CD4-positive, alpha-beta memory T cell (primary cell): ENCODE measurements at regions not wholly inside any gene's neighbourhood (a gene's known extent, or its start where the extent isn't known, plus 50 kb on each side); places are given as distances from the start of the nearest gene placed in this dataset.

Experiments
- CTCF ChIA-PET: fragments of 350-600 bp; sonication (Branson Sonifier 250); formaldehyde crosslinking; loops from one replicate; lab custom pipeline; 2021; ENCODE audit warnings: inconsistent platforms; ENCODE audit not compliant: partially characterized antibody; lab: Charles Lee
- POLR2A ChIA-PET: fragments of 350-600 bp; sonication (Branson Sonifier 250); formaldehyde crosslinking; loops from one replicate; lab custom pipeline; 2021; ENCODE audit not compliant: partially characterized antibody; lab: Charles Lee
- DNase-seq, 5 donors: peaks; one replicate each; pipeline versions ENCODE4 v3.0.0 to v3.0.0-alpha.2; 2020 to 2022; ENCODE audit warnings: mixed read lengths in 1 of 5
- H3K27ac ChIP-seq: one replicate; pipeline ENCODE4 v1.7.0; 2013; ENCODE audit warnings: low read depth, low read length
- H3K27me3 ChIP-seq: 2 replicates; pipeline ENCODE4 v1.7.0; 2013; ENCODE audit warnings: mild to moderate bottlenecking, low read length, moderate library complexity; ENCODE audit not compliant: insufficient read depth
- H3K36me3 ChIP-seq: 2 replicates; pipeline ENCODE4 v1.7.0; 2013; ENCODE audit warnings: mild to moderate bottlenecking, low read length, moderate library complexity; ENCODE audit not compliant: insufficient read depth
- H3K4me1 ChIP-seq: 2 replicates; pipeline ENCODE4 v1.7.0; 2013; ENCODE audit warnings: mild to moderate bottlenecking, low read length, moderate library complexity; ENCODE audit not compliant: insufficient read depth
- H3K4me3 ChIP-seq, 2 donors: one replicate each; pipeline ENCODE4 v1.7.0; 2013; ENCODE audit warnings: low read length in 2 of 2, mild to moderate bottlenecking in 1 of 2
- H3K9me3 ChIP-seq, 2 donors: one replicate each; pipeline ENCODE4 v1.7.0; 2013; ENCODE audit warnings: low read length in 2 of 2, control low read depth in 1 of 2; ENCODE audit not compliant: control insufficient read depth in 1 of 2
- H3K27ac Mint-ChIP-seq, 7 donors: one replicate each; pipeline ENCODE4 v1.8.0; 2020 to 2021; ENCODE audit warnings: mixed read lengths in 7 of 7, mild to moderate bottlenecking in 6 of 7, inconsistent platforms in 3 of 7, moderate library complexity in 3 of 7
- H3K27me3 Mint-ChIP-seq, 2 donors: one replicate each; pipeline ENCODE4 v1.8.0; 2020 to 2021; ENCODE audit warnings: mixed read lengths in 2 of 2
- H3K36me3 Mint-ChIP-seq, 2 donors: one replicate each; pipeline ENCODE4 v1.8.0; 2020 to 2021; ENCODE audit warnings: mixed read lengths in 2 of 2, inconsistent platforms in 1 of 2, mild to moderate bottlenecking in 1 of 2
- H3K4me1 Mint-ChIP-seq, 4 donors: one replicate each; pipeline ENCODE4 v1.8.0; 2020 to 2021; ENCODE audit warnings: mixed read lengths in 4 of 4, mild to moderate bottlenecking in 1 of 4
- H3K4me3 Mint-ChIP-seq, 8 donors: one replicate each; pipeline ENCODE4 v1.8.0; 2020 to 2021; ENCODE audit warnings: mixed read lengths in 8 of 8, mild to moderate bottlenecking in 7 of 8, moderate library complexity in 6 of 8, inconsistent platforms in 3 of 8
- H3K9me3 Mint-ChIP-seq, 8 donors: one replicate each; pipeline ENCODE4 v1.8.0; 2020 to 2021; ENCODE audit warnings: mixed read lengths in 8 of 8, mild to moderate bottlenecking in 5 of 8, inconsistent platforms in 3 of 8, moderate library complexity in 1 of 8
- intact Hi-C: fragments of 100-400 bp; cut with micrococcal nuclease; formaldehyde crosslinking; loops from one replicate; pipeline ENCODE4 v1.15.1; 2023

DNA sequence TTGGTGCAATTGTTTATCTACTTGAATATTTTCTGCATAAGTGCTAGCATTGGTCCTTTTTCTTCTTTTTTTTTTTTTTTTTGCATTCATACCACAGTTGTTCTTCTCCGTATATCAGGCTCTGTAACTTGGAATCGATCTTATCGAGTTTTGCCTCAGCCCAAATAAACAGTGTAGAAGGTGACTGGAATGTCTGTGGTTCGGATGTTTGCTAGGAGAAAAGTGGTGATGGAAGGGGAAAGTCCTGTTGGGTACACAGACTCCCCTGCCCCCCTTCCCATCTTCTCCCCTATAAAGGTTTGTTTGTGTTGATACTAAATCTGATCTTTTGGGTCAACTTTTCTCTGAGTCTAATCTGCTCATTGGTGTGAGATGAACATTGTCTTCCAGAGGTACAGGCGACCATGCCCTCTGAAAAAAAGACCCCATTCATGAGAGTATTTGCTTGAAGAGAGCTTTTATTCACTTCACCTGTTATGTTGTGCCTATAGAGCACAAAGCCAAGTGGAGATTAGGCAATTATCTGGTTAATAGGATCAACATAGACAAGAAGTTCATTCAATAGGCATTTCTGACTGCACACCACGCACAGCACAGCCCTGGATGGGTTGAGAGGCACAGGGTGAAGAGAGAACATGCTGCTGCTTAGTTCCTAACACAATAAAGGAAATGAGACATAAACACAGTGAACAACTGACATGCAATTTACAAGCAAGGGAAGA lies 620.0 kb downstream of the PKHD1 start:
- Histone ChIP-seq H3K36me3 (no peaks in the 10 kb centered on the region), H3K9me3 (no peaks in the 10 kb centered on the region), H3K27me3 (no peaks in the 10 kb centered on the region), H3K4me1 (no peaks in the 10 kb centered on the region), H3K27ac (no peak overlapping the region), H3K4me3 (no peak overlapping the region)
- H3K36me3 Mint-ChIP-seq: no peaks in the 10 kb centered on the region
- no peak for DNase-seq
- POLR2A ChIA-PET: no interaction called here
- peaks cover 0 to 5% (median 3%) of the 10 kb centered on the region in 8 donors for H3K9me3 Mint-ChIP-seq
- H3K27me3 Mint-ChIP-seq: peaks cover 0 to 1% of the 10 kb centered on the region in 2 donors
- intact Hi-C loops: no loop called here
- no peak overlapping the region for H3K4me3 Mint-ChIP-seq
- H3K27ac Mint-ChIP-seq: no peak overlapping the region
- H3K4me1 Mint-ChIP-seq: no peaks in the 10 kb centered on the region
- CTCF ChIA-PET: no interaction called here

GRCh38 chr6:51468704-51469103 lies 618.7 kb downstream of the PKHD1 start:
- Histone ChIP-seq H3K9me3 (no peaks in the 10 kb centered on the region), H3K27me3 (no peaks in the 10 kb centered on the region), H3K27ac (no peak overlapping the region), H3K4me3 (no peak overlapping the region), H3K4me1 (no peaks in the 10 kb centered on the region), H3K36me3 (no peaks in the 10 kb centered on the region)
- peaks cover 0 to 6% (median 3%) of the 10 kb centered on the region in 8 donors for H3K9me3 Mint-ChIP-seq
- no peak for DNase-seq
- peaks cover 0 to 1% of the 10 kb centered on the region in 2 donors for H3K27me3 Mint-ChIP-seq
- H3K27ac Mint-ChIP-seq: no peak overlapping the region
- no peaks in the 10 kb centered on the region for H3K4me1 Mint-ChIP-seq
- H3K36me3 Mint-ChIP-seq: no peaks in the 10 kb centered on the region
- ChIA-PET CTCF (no interaction called here), POLR2A (no interaction called here)
- H3K4me3 Mint-ChIP-seq: no peak overlapping the region
- intact Hi-C loops: no loop called here

DNA sequence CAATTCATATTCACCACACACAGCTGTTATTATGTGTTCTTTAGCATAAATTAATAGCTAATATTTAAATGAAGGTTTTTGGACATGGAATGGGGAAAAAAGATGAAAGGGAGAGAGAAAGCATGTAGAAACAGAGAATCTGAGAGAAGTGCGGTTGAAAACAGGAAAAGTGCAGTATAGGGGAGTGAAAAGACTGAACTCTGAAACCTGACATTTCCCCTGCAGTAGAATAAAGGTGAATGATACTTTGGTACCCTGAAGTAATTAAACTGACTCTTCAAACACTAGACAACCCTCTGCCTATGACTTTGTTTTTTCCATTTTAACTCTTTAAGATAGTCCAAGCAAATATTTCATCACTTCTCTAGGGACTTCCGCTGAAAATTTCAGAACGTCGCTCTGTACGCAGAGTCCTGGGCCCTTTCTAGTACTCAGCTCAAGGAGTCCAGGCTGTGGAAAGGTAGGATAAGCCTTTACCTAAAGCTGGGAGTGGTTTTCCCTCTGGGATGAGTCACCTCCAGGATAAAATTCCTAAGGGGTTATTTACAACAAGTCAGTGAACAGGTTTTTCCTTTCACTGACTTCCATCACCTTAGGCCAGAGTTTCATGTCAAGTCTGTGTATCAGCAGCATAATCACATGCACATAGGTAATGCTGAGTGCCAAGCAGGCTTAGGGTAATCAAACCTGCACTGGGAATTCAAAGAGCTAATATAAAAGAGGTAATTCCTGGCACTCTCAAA lies 614.5 kb downstream of the PKHD1 start:
- H3K27ac Mint-ChIP-seq: no peak overlapping the region
- POLR2A ChIA-PET: no interaction called here

DNA sequence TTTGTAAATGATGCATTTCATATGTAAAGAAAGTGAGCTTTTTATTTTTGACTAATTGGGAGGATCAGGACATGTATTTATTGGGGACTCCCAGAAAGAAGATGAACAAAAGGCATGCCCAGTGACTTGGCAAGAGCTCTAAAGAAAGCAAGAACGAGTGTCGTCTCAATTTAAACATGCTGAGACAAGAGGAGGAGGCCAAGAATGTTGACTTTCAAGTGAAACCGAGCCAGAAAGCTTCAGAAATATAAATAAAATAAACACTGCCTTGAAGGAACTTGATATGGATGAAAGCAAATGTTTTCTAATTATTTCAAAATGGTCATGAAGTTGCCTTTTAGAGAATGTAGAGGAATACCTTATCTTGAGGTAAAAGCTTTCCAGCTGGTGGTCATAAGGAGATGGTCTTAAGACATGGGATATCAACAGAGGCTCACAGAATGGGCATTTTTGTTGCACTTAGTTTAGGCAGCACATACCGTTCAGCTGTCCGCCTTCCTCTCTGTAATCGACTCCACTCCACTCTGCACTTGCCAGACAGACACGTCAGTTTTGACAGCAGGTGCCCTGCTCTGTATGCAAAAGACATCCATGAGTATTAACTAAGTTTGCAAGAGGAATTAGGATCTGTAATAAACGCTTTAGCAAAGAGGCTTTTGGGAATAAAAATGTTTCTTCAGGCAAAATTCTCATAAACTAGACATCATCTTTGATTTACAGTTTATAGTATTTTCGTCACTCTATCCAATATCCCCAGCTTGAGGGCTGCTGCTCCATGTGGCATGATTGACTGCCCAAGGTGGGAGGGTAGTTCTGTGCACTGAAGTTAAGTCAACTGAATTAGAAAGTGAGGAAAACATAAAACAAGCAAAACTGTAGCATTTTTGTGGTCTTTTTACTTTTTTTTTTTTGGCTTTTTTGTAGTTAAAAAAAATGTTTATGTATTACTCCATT lies 613.1 kb downstream of the PKHD1 start:
- Mint-ChIP-seq H3K4me3 (no peak overlapping the region), H3K27me3 (peaks cover 0 to 1% of the 10 kb centered on the region in 2 donors), H3K36me3 (no peaks in the 10 kb centered on the region), H3K4me1 (no peaks in the 10 kb centered on the region), H3K9me3 (peaks cover 0 to 13% (median 2%) of the 10 kb centered on the region in 8 donors), H3K27ac (no peak overlapping the region)
- intact Hi-C loops: no loop called here
- no peaks in the 10 kb centered on the region for H3K36me3 ChIP-seq
- ChIA-PET POLR2A (no interaction called here), CTCF (no interaction called here)
- H3K4me1 ChIP-seq: no peaks in the 10 kb centered on the region
- no peaks in the 10 kb centered on the region for H3K27me3 ChIP-seq
- DNase-seq: no peak
- no peak overlapping the region for H3K27ac ChIP-seq
- H3K4me3 ChIP-seq: no peak overlapping the region
- H3K9me3 ChIP-seq: no peaks in the 10 kb centered on the region

More for the DNA sequence above, 614.5 kb downstream of the PKHD1 start:
- Mint-ChIP-seq H3K27me3 (peaks cover 0 to 1% of the 10 kb centered on the region in 2 donors), H3K4me1 (no peaks in the 10 kb centered on the region), H3K36me3 (no peaks in the 10 kb centered on the region), H3K4me3 (no peak overlapping the region), H3K9me3 (peaks cover 0 to 7% (median 4%) of the 10 kb centered on the region in 8 donors)
- Histone ChIP-seq H3K9me3 (no peaks in the 10 kb centered on the region), H3K27ac (no peak overlapping the region), H3K4me1 (no peaks in the 10 kb centered on the region), H3K27me3 (no peaks in the 10 kb centered on the region), H3K4me3 (no peak overlapping the region), H3K36me3 (no peaks in the 10 kb centered on the region)
- intact Hi-C loops: no loop called here
- no peak for DNase-seq
- CTCF ChIA-PET: no interaction called here

DNA sequence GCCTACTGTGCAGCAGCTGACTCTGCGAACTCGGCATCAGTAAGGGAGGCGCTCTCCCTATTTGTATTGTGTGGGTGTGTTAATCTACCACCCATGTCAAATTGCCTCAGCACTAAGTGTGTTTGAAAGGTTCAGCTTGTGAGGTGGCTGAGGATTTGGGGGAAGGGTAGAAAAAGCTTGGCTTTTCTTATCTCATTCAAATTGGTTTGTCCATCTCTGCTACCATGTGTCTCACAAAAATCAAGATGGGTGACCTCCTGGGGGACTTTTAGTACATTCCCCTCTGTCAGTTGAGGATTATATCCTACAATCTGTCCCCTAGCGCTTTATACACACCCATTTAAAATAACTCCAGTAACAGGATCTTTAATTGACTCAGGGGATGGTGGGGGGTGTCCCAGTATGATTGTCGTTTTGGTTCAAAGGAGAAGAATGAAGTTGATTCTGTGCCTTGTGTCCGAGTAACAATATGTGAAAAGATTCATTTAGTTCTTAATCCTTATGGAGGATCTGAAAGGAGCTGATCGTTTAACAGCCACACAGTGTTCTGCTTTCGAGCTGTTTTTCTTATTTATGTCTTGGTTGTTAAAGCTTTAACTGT lies 609.6 kb downstream of the PKHD1 start:
- H3K9me3 ChIP-seq: no peaks in the 10 kb centered on the region
- H3K4me3 Mint-ChIP-seq: no peak overlapping the region
- H3K4me1 Mint-ChIP-seq: no peaks in the 10 kb centered on the region
- H3K27ac ChIP-seq: no peak overlapping the region
- no peaks in the 10 kb centered on the region for H3K36me3 ChIP-seq
- ChIA-PET POLR2A (no interaction called here), CTCF (no interaction called here)
- H3K9me3 Mint-ChIP-seq: peaks cover 0 to 20% (median 4%) of the 10 kb centered on the region in 8 donors
- intact Hi-C loops: no loop called here
- H3K4me1 ChIP-seq: no peaks in the 10 kb centered on the region
- no peaks in the 10 kb centered on the region for H3K36me3 Mint-ChIP-seq
- no peak overlapping the region for H3K4me3 ChIP-seq
- H3K27me3 ChIP-seq: no peaks in the 10 kb centered on the region
- H3K27ac Mint-ChIP-seq: no peak overlapping the region
- no peak for DNase-seq
- no peaks in the 10 kb centered on the region for H3K27me3 Mint-ChIP-seq

DNA sequence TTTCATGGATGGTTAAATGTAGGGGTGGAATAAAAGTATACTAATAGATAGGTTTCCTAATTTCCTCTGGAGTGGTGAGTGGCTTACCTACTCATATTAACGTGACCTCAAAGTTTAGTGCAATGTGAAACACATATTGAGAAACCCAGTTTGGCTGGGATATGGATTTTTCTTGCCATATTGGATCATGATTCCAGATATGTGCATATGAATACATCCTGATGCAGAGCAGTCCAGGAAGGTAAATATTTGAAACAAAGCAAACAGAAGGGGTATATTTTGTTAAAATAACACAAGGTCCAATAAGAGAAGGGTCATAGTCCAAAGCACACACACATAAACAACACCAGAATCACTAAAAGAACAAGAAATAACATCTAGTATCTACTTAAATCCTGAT lies 608.1 kb downstream of the PKHD1 start:
- Histone ChIP-seq H3K9me3 (no peaks in the 10 kb centered on the region), H3K36me3 (no peaks in the 10 kb centered on the region), H3K4me3 (no peak overlapping the region), H3K27me3 (no peaks in the 10 kb centered on the region), H3K27ac (no peak overlapping the region), H3K4me1 (no peaks in the 10 kb centered on the region)
- no peak overlapping the region for H3K4me3 Mint-ChIP-seq
- no peaks in the 10 kb centered on the region for H3K36me3 Mint-ChIP-seq
- no peaks in the 10 kb centered on the region for H3K4me1 Mint-ChIP-seq
- intact Hi-C loops: no loop called here
- ChIA-PET POLR2A (no interaction called here), CTCF (no interaction called here)
- DNase-seq: no peak
- no peaks in the 10 kb centered on the region for H3K27me3 Mint-ChIP-seq
- H3K27ac Mint-ChIP-seq: no peak overlapping the region
- peaks cover 0 to 20% (median 8%) of the 10 kb centered on the region in 8 donors for H3K9me3 Mint-ChIP-seq

DNA sequence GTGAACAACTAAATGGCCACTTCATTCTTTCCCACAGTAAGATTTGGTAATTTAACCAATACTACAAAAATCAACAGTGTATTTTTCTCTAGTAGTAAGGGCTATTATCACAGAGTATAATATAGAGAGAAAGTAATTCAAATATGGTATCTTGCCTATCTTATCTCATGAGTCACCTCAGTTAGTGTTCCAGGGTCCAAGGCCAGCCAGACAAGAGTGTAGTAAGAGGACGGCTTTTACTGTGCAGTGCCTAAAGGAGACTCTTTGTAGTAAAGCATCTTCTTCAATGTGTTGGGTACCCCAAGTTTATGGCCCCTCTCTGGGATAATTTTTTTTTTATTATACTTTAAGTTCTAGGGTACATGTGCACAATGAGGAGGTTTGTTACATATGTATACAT lies 607.4 kb downstream of the PKHD1 start:
- Histone ChIP-seq H3K9me3 (no peaks in the 10 kb centered on the region), H3K4me1 (no peaks in the 10 kb centered on the region), H3K36me3 (no peaks in the 10 kb centered on the region), H3K4me3 (no peak overlapping the region), H3K27ac (no peak overlapping the region), H3K27me3 (no peaks in the 10 kb centered on the region)
- no peaks in the 10 kb centered on the region for H3K36me3 Mint-ChIP-seq
- H3K4me3 Mint-ChIP-seq: no peak overlapping the region
- ChIA-PET POLR2A (no interaction called here), CTCF (no interaction called here)
- DNase-seq: no peak
- no peaks in the 10 kb centered on the region for H3K27me3 Mint-ChIP-seq
- H3K9me3 Mint-ChIP-seq: peaks cover 0 to 23% (median 9%) of the 10 kb centered on the region in 8 donors
- intact Hi-C loops: no loop called here
- no peak overlapping the region for H3K27ac Mint-ChIP-seq
- H3K4me1 Mint-ChIP-seq: no peaks in the 10 kb centered on the region
